Keratinocyte (primary cell): ENCODE measurements at regions not wholly inside any gene's neighbourhood (a gene's known extent, or its start where the extent isn't known, plus 50 kb on each side); places are given as distances from the start of the nearest gene placed in this dataset.

ENCODE experiments used
- CTCF ChIP-seq, 3 experiments: IDR thresholded peaks in 1 of 3; conservative IDR thresholded peaks in 1 of 3; optimal IDR thresholded peaks in 1 of 3; 2 replicates in 2 of 3; 3 replicates in 1 of 3; pipeline versions ENCODE3 to v1.5.1; 2011; ENCODE audit warnings: low read length in 3 of 3, mild to moderate bottlenecking in 3 of 3, moderate library complexity in 2 of 3, control low read depth in 1 of 3, inconsistent platforms in 1 of 3; ENCODE audit not compliant: insufficient read depth in 2 of 3; ENCODE audit errors: extremely low read depth in 1 of 3
- EZH2 ChIP-seq: IDR thresholded peaks from one replicate; pipeline ENCODE4 v1.6.1; 2012; ENCODE audit warnings: inconsistent platforms, mild to moderate bottlenecking, low read length, moderate library complexity

DNA sequence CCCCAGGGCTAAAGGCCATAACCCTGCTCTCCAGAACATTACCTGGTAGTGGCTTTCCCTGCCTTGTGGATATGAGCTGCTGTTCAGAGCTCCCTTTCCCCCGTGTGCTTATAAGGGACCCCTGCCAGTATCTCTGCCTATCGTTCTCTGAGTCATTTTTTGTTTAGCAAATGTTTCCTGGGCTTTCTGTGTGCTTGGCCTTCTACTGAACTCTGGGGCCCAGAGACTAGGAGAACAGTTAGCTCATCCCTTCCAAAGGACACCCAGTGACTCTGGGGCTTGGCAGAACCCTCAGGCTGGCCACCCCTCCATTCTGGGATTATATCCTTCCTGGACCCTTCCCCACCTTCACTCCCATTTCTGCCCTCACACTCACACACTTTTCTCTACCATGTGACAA lies 80.8 kb upstream of the POU3F1 start:
- TF ChIP-seq CTCF (optimal IDR thresholded peaks at IDR 0.05 in 1 of 3, IDR thresholded peaks at IDR 0.05 in 1 of 3, conservative IDR thresholded peaks at IDR 0.05 in 1 of 3; ENCODE audit: extremely low read depth in 1 of 3, insufficient read depth in 2 of 3, low read length in 3 of 3) (no peak), EZH2 (no peak)
